Central memory CD8-positive, alpha-beta T cell (primary cell): ENCODE measurements at regions not wholly inside any gene's neighbourhood (a gene's known extent, or its start where the extent isn't known, plus 50 kb on each side); places are given as distances from the start of the nearest gene placed in this dataset.

Experiments used
- ATAC-seq: fragments of 150-1000 bp; cut with Tn5 transposase; replicated peaks from 2 replicates; pipeline ENCODE4 v1.10.0; 2022; ENCODE audit warnings: mild to moderate bottlenecking, moderate FRiP score, moderate number of reproducible peaks; ENCODE audit not compliant: poor library complexity, severe bottlenecking; ENCODE audit errors: extremely low read depth
- DNase-seq, 2 donors: peaks; one replicate each; pipeline ENCODE4 v3.0.0; 2021; ENCODE audit warnings: low spot score in 2 of 2
- H3K27ac Mint-ChIP-seq: one replicate; pipeline ENCODE4 v1.8.0; 2022; ENCODE audit warnings: low read depth, mild to moderate bottlenecking, moderate library complexity, mixed read lengths
- H3K27me3 Mint-ChIP-seq: one replicate; pipeline ENCODE4 v1.8.0; 2022; ENCODE audit warnings: mixed read lengths
- H3K36me3 Mint-ChIP-seq: one replicate; pipeline ENCODE4 v1.8.0; 2022; ENCODE audit warnings: mild to moderate bottlenecking, moderate library complexity, mixed read lengths; ENCODE audit not compliant: insufficient read depth
- H3K4me1 Mint-ChIP-seq: one replicate; pipeline ENCODE4 v1.8.0; 2022; ENCODE audit warnings: mixed read lengths
- H3K4me3 Mint-ChIP-seq: one replicate; pipeline ENCODE4 v1.8.0; 2022; ENCODE audit warnings: mild to moderate bottlenecking, moderate library complexity, mixed read lengths
- H3K9me3 Mint-ChIP-seq: one replicate; pipeline ENCODE4 v1.8.0; 2022; ENCODE audit warnings: mixed read lengths

DNA sequence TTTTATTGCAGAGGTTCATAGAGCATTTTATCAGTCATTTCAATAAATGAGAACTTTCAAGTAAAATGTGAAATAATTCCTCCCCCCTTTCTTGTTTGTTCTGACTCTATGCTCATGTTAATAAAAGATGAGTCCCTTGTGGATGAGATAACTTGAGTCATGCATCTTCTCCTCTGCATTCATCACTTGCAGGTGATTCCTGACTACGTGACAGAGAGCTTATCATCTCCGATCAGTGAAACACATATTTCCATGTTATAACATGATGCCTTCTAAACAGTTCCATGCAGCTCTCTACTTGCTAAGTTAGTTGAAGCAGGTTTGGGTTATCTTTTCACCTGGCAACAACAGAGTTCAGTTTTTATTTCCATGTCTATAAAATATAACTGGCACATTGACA lies 160.1 kb upstream of the ANKRD50 start:
- H3K4me1 Mint-ChIP-seq: no peaks in the 10 kb centered on the region
- peaks cover 26% of the 10 kb centered on the region for H3K9me3 Mint-ChIP-seq
- no peaks in the 10 kb centered on the region for H3K27me3 Mint-ChIP-seq
- DNase-seq: no peak
- ATAC-seq: no peak
- H3K4me3 Mint-ChIP-seq: no peak overlapping the region
- no peaks in the 10 kb centered on the region for H3K36me3 Mint-ChIP-seq
- no peak overlapping the region for H3K27ac Mint-ChIP-seq

DNA sequence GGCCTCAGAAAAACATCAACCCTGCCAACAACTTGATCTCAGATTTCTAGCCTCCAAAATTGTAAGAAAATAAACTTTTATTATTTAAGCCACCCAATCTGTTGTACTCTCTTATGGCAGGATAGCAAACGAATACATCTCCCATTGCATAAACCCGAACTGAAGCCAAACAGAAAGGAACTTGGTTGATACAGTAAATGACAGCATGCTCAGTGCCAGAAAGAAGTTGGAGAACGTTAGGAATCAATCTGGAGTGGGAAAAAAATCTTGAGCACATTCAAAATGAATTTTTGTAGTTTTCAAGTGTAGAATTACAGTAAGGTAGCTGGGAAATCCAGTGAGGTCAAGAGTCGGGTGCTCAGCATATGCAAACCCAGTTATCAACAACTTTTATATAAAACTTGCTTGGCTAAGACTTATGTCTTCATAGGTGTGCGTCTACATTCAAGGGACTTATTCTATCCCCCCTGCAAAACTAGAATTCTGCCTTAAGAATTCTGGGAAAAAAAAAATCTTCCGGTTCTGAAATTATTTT lies 157.5 kb upstream of the ANKRD50 start:
- Mint-ChIP-seq H3K4me3 (no peak overlapping the region), H3K27me3 (no peaks in the 10 kb centered on the region), H3K9me3 (peaks cover 10% of the 10 kb centered on the region), H3K36me3 (no peaks in the 10 kb centered on the region), H3K4me1 (no peaks in the 10 kb centered on the region), H3K27ac (no peak overlapping the region)
- ATAC-seq (no peak), DNase-seq (no peak)

DNA sequence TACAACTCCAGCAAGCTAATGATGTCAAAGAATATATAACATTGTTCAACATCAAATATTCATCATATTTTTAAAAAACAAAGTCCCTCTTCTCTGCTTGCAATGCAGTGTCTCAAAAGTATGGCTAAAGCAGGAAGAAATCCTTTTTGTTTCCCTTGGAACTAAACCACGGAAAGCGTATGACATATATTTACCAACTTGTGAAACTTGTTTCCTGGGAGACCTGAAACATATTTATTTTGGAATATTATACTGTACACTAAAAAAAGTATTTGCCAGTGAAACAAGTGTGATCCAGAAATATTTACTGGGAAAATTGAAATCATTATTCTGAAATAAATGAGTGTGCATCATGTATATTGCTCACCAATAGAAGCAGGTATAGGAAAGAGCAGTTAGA lies 156.0 kb upstream of the ANKRD50 start:
- H3K4me1 Mint-ChIP-seq: no peaks in the 10 kb centered on the region
- no peak for DNase-seq
- H3K9me3 Mint-ChIP-seq: peaks cover 10% of the 10 kb centered on the region
- no peaks in the 10 kb centered on the region for H3K27me3 Mint-ChIP-seq
- no peaks in the 10 kb centered on the region for H3K36me3 Mint-ChIP-seq
- ATAC-seq: no peak
- H3K4me3 Mint-ChIP-seq: no peak overlapping the region
- no peak overlapping the region for H3K27ac Mint-ChIP-seq

DNA sequence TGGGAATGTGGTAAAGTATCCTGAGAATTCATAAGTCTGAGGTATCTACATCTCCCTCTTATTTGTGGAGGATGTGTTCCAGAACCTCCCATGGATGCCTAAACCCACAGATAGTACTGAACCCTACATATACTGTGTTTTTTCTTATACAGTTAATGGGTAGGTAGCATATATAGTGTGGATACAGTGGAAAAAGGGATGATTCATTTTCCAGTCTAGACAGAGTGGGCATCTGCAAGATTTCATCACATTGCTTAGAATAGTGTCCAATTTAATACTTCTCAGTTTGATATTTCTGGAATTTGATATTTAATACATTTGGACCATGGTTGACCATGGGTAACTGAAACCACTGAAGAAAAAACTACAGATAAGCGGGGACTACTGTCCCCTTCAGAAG lies 155.0 kb upstream of the ANKRD50 start:
- Mint-ChIP-seq H3K4me3 (no peak overlapping the region), H3K4me1 (no peaks in the 10 kb centered on the region), H3K27ac (no peak overlapping the region), H3K27me3 (no peaks in the 10 kb centered on the region), H3K36me3 (no peaks in the 10 kb centered on the region), H3K9me3 (peaks cover 7% of the 10 kb centered on the region)
- DNase-seq (no peak), ATAC-seq (no peak)

DNA sequence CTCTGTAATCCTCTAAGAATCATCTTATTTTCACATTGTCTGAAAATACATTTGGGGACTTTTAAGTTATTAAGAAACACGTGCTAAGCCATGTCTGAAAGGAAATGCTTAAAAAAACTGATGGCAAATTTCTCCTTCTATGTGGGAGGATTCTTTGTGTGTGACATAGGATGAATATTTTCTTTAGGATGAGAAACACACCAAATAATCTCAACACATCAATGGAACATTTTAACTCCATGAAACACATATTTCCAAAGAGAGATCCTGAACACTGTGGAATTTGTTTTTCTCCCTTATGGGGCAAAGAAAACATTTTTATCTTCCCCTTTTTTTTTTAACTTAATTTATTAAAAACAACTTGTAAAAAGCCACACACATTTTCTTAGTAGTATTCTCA lies 153.8 kb upstream of the ANKRD50 start:
- Mint-ChIP-seq H3K27me3 (no peaks in the 10 kb centered on the region), H3K27ac (no peak overlapping the region), H3K36me3 (no peaks in the 10 kb centered on the region), H3K4me3 (no peak overlapping the region), H3K4me1 (no peaks in the 10 kb centered on the region), H3K9me3 (peaks cover 5% of the 10 kb centered on the region)
- ATAC-seq (no peak), DNase-seq (no peak)

DNA sequence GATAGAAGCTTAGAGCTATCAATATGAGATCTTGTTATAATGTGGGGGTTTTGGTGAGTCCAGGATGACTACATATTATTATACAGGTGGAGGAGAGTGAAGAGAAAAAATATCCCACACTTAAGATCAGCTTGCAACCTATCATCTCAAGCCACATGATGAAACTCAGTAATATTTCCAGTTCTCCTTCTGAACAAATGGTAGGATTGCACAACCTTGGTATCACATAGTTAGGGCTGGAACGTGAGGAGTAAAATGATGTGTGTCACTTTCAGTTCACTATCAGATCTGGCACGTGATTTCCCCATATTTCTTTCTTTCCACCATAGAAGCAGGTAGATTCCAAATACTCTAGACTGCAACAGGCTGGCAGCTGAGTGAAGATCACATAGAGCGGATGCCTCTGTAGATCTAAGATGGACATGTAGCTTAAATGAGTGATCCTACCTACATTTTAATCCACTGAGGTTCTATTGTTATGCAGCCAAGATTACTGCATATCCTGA lies 150.6 kb upstream of the ANKRD50 start:
- ATAC-seq (no peak), DNase-seq (no peak)
- H3K36me3 Mint-ChIP-seq: no peaks in the 10 kb centered on the region
- peaks cover 6% of the 10 kb centered on the region for H3K9me3 Mint-ChIP-seq
- no peak overlapping the region for H3K4me3 Mint-ChIP-seq
- H3K27me3 Mint-ChIP-seq: no peaks in the 10 kb centered on the region
- H3K27ac Mint-ChIP-seq: no peak overlapping the region
- H3K4me1 Mint-ChIP-seq: no peaks in the 10 kb centered on the region

DNA sequence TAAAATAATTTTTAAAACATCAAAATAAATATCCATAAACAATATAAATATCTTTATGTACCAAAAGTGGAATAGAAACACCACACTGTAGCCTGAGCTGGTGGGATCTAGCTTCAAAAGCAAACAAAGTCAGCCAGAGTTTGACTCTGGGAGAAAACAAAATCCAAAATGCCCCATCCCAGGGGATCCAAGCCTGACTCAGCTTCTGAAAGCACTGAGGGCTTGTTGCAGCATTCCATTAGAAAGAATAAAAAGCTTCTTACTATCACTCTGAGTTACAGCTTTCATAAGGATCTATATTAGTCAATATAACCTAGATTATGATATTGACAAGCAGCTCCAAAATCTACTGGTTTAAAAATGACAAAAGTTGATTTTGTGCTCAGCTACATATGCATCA lies 149.7 kb upstream of the ANKRD50 start:
- Mint-ChIP-seq H3K36me3 (no peaks in the 10 kb centered on the region), H3K4me1 (no peaks in the 10 kb centered on the region), H3K4me3 (no peak overlapping the region), H3K27me3 (no peaks in the 10 kb centered on the region), H3K27ac (no peak overlapping the region), H3K9me3 (peaks cover 6% of the 10 kb centered on the region)
- DNase-seq: no peak
- no peak for ATAC-seq

DNA sequence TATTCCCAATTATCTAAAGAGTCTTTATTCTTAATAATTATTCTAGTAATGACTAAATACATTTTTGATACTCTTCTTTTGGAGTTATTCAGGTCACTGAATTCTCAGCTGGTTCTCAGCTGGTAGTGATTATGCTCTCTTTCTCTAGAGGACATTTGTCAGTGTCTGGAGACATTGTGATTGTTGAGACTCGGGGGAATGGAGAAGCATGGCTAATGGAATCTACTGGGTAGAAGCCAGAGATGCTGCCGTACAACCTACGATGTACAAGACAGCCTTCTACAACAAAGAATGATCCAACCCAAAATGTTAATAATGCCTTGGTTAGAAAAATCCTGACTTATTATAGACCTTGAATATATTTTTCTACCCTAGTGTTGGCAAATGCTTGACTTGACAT lies 149.2 kb upstream of the ANKRD50 start:
- Mint-ChIP-seq H3K36me3 (no peaks in the 10 kb centered on the region), H3K27me3 (no peaks in the 10 kb centered on the region), H3K9me3 (peaks cover 6% of the 10 kb centered on the region), H3K4me1 (no peaks in the 10 kb centered on the region), H3K4me3 (no peak overlapping the region), H3K27ac (no peak overlapping the region)
- DNase-seq (no peak), ATAC-seq (no peak)

DNA sequence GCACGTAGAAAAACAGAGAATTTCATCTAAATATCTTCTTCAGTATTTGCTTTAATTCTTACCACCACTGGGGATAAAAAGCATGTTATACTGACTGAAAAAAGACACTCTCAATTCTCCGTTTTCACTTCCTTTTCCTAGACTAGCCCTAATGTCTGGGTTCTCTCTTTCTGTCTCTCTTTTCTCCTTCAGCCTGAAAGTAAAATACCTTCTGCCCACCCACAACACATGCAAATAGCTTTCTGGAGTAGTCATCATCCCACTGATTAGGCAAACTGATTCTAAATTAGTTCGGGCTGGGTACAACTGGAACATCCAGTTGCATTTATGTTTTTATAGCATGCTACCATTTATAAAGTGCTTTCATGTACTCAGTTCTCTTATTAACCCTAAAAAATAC lies 142.4 kb upstream of the ANKRD50 start:
- DNase-seq: no peak
- H3K4me3 Mint-ChIP-seq: no peak overlapping the region
- H3K4me1 Mint-ChIP-seq: no peaks in the 10 kb centered on the region
- no peaks in the 10 kb centered on the region for H3K27me3 Mint-ChIP-seq
- H3K9me3 Mint-ChIP-seq: peaks cover 6% of the 10 kb centered on the region
- no peak overlapping the region for H3K27ac Mint-ChIP-seq
- H3K36me3 Mint-ChIP-seq: no peaks in the 10 kb centered on the region
- ATAC-seq: no peak

DNA sequence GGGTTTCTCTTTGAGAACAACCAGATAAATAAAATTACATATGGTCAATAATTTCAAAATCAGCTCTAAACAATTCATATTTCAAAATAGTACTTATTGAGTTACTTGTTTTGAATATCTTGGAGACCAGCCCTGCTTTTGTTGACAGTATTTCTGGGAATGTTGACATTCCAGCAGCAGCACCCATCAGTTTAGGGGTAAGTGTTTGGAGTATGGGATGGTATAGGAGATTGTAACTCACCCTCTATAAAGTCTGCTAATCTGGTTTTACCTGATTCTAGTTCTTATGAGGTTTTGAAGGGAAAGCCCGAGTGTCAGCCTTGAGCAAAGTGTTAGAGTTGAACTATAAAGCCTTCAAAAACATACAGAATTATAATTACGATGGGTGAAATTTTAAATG lies 139.2 kb upstream of the ANKRD50 start:
- DNase-seq: no peak
- no peak for ATAC-seq
- H3K4me3 Mint-ChIP-seq: no peak overlapping the region
- H3K4me1 Mint-ChIP-seq: no peaks in the 10 kb centered on the region
- no peaks in the 10 kb centered on the region for H3K27me3 Mint-ChIP-seq
- H3K9me3 Mint-ChIP-seq: peaks cover 6% of the 10 kb centered on the region
- H3K36me3 Mint-ChIP-seq: no peaks in the 10 kb centered on the region
- H3K27ac Mint-ChIP-seq: no peak overlapping the region

DNA sequence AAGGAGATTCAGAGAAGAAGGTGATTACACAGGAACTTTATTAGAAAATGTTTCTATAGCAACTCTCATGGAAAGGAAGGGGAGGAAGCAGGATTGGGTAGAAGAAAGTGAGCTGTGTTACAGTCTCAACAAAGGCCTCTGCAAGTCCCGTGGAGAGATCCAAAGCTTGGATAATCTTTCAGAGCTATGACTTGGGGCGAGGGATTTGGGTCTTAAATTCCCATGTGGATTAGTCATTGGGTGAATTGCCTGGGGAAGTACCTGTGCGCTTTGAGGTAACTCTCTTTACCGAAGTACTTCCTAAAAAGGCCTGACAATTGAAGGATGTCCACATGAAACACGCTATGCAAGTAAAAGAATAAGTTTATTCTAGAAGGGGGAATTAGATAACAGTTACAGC lies 133.8 kb upstream of the ANKRD50 start:
- Mint-ChIP-seq H3K4me3 (no peak overlapping the region), H3K27ac (no peak overlapping the region)
- ATAC-seq: no peak

DNA sequence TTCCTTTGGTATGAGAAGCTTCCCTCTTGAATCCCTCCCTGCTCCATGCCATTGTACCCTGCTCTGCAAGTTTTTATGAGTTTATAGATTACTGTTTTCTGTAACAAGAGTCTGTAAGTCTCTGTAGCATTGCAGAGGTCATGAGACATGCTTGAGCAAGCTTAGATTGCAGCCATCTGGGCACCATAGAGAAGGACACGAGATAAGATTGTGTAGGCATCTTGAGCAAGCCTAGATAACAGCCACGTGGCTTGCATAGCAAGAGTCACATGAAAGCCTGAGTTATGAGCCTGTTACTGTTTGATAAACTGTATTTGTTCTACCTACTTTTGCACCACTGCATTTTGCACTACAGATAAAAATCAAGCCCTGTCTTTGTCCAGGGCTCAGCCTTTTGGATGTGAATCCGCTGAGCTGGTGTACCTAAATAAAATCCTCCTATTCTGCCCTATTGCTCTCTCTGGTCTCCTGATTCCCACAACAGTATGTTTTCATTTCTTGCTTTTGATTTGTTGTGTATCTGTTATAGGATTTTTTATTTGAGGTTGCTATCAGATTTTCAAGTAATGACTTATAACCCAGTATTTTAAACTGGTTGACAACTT lies 127.4 kb upstream of the ANKRD50 start:
- H3K27ac Mint-ChIP-seq: no peak overlapping the region
- no peak overlapping the region for H3K4me3 Mint-ChIP-seq
- no peaks in the 10 kb centered on the region for H3K27me3 Mint-ChIP-seq
- ATAC-seq: no peak
- no peaks in the 10 kb centered on the region for H3K4me1 Mint-ChIP-seq
- no peaks in the 10 kb centered on the region for H3K36me3 Mint-ChIP-seq
- DNase-seq: no peak
- H3K9me3 Mint-ChIP-seq: peaks cover 41% of the 10 kb centered on the region

More for the DNA sequence above, 133.8 kb upstream of the ANKRD50 start:
- Mint-ChIP-seq H3K9me3 (peaks cover 16% of the 10 kb centered on the region), H3K4me1 (no peaks in the 10 kb centered on the region), H3K27me3 (no peaks in the 10 kb centered on the region), H3K36me3 (no peaks in the 10 kb centered on the region)
- no peak for DNase-seq

DNA sequence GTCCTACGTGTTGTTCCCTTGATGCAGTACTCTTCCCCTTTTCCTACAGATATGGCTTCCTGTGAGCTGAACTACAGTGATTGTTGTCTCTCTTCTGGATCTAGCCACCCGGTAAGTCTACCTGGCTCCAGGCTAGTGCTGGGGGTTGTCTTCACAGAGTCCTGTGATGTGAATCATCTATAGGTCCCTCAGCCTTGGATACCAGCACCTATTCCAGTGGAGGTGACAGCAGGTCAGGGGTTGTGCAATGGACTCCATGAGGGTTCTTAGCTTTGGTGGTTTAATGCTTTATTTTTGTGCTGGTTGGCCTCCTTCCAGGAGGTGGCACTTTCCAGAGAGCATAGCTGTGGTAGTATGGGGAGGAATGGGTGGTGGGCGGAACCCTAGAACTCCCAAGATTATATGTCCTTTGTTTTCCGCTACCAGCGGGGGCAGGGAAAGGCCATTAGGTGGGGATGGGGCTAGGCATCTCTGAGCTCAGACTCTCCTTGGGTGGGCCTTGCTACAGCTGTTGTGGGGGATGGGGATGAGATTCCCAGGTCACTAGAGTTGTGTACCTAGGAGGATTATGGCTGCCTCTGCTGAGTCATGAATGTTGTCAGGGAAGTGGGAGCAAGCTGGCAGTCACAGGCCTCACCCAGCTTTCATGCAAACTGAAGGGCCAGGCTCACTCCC lies 121.4 kb upstream of the ANKRD50 start:
- Mint-ChIP-seq H3K4me3 (no peak overlapping the region), H3K27me3 (no peaks in the 10 kb centered on the region), H3K36me3 (no peaks in the 10 kb centered on the region), H3K4me1 (no peaks in the 10 kb centered on the region), H3K9me3 (peaks cover 50% of the 10 kb centered on the region), H3K27ac (no peak overlapping the region)
- DNase-seq (no peak), ATAC-seq (no peak)
